Type B pancreatic cell (in vitro differentiated cells): ENCODE measurements at regions not wholly inside any gene's neighbourhood (a gene's known extent, or its start where the extent isn't known, plus 50 kb on each side); places are given as distances from the start of the nearest gene placed in this dataset.
"Not testable (repeated sequence)": the region's sequence is repeated elsewhere in the genome, so short reads cannot be mapped to it uniquely, and the experiment has no call there.

Source experiments
- DNase-seq: peaks from one replicate; pipeline ENCODE4 v3.0.0; 2021; ENCODE audit warnings: mixed read lengths; ENCODE audit not compliant: unreplicated experiment; ENCODE audit errors: extremely low spot score
- H3K27ac Mint-ChIP-seq: 2 replicates; pipeline ENCODE4 v1.8.0; 2021; ENCODE audit warnings: mild to moderate bottlenecking, mixed read lengths
- H3K27me3 Mint-ChIP-seq: 2 replicates; pipeline ENCODE4 v1.8.0; 2021; ENCODE audit warnings: mixed read lengths
- H3K36me3 Mint-ChIP-seq: 2 replicates; pipeline ENCODE4 v1.8.0; 2021; ENCODE audit warnings: mixed read lengths
- H3K4me1 Mint-ChIP-seq: one replicate; pipeline ENCODE4 v1.8.0; 2021; ENCODE audit warnings: mixed read lengths; ENCODE audit not compliant: unreplicated experiment
- H3K4me3 Mint-ChIP-seq: 2 replicates; pipeline ENCODE4 v1.8.0; 2021; ENCODE audit warnings: mild to moderate bottlenecking, mixed read lengths
- H3K9me3 Mint-ChIP-seq: 2 replicates; pipeline ENCODE4 v1.8.0; 2021; ENCODE audit warnings: mixed read lengths
- TF ChIP-seq, protein P1 (sequence below): fragments of 200-600 bp; sonication (generic); conservative IDR thresholded peaks from 2 replicates; pipeline ENCODE4 v1.5.0; 2021; ENCODE audit warnings: antibody characterized with exemption, mild to moderate bottlenecking

DNA sequence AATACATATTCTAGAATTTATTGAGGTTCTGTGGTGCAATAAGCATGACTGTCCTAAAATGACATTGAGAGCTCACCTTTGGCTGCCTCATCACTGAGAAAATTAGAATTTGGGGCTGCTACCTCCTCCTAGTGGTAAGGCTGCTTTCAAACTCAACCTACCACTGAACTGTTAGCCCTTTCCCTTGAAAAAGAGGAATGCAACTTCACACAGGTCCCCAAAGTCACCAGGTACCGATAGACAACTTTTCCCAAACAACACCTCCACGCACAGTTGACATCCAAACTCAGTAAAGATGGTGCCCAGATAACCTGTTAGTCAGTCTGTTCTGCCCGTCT is 75.9 kb upstream of the SCIN start:
- Mint-ChIP-seq H3K9me3 (peaks cover 5% of the 10 kb centered on the region), H3K4me1 (peaks cover 9% of the 10 kb centered on the region), H3K4me3 (no peak overlapping the region), H3K36me3 (no peaks in the 10 kb centered on the region), H3K27me3 (peaks cover 3% of the 10 kb centered on the region), H3K27ac (no peak overlapping the region)
- DNase-seq: no peak
- TF ChIP-seq, protein P1, sequence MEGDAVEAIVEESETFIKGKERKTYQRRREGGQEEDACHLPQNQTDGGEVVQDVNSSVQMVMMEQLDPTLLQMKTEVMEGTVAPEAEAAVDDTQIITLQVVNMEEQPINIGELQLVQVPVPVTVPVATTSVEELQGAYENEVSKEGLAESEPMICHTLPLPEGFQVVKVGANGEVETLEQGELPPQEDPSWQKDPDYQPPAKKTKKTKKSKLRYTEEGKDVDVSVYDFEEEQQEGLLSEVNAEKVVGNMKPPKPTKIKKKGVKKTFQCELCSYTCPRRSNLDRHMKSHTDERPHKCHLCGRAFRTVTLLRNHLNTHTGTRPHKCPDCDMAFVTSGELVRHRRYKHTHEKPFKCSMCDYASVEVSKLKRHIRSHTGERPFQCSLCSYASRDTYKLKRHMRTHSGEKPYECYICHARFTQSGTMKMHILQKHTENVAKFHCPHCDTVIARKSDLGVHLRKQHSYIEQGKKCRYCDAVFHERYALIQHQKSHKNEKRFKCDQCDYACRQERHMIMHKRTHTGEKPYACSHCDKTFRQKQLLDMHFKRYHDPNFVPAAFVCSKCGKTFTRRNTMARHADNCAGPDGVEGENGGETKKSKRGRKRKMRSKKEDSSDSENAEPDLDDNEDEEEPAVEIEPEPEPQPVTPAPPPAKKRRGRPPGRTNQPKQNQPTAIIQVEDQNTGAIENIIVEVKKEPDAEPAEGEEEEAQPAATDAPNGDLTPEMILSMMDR: no peak

DNA sequence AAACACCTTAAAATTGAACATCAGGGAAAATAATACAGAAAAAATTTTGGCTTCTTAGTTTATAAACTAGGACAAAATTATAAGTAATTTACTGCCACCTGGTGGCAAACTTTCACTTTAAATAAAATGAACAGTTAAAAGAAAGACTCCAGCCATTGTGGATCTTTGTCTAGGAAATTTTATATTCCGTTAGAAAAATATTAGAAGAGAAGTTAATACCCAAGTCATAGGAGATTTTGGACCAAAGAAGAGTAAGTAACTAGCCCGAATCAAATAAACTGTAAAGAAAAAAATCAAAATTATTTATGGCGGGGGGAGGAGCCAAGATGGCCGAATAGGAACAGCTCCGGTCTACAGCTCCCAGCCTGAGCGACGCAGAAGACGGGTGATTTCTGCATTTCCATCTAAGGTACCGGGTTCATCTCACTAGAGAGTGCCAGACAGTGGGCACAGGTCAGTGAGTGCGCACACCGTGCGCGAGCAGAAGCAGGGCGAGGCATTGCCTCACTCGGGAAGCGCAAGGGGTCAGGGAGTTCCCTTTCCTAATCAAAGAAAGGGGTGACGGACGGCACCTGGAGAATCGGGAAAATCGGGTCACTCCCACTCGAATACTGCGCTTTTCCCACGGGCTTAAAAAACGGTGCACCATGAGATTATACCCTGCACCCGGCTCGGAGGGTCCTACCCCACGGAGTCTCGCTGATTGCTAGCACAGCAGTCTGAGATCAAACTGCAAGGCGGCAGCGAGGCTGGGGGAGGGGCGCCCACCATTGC is 73.4 kb upstream of the SCIN start:
- Mint-ChIP-seq H3K27ac (peak overlapping the region; percentile 40), H3K4me3 (peak overlapping the region; percentile 76)
- TF ChIP-seq, protein P1: peak; percentile 80
- H3K4me1 Mint-ChIP-seq, H3K27me3 Mint-ChIP-seq, DNase-seq, H3K36me3 Mint-ChIP-seq, H3K9me3 Mint-ChIP-seq: not testable (repeated sequence)

DNA sequence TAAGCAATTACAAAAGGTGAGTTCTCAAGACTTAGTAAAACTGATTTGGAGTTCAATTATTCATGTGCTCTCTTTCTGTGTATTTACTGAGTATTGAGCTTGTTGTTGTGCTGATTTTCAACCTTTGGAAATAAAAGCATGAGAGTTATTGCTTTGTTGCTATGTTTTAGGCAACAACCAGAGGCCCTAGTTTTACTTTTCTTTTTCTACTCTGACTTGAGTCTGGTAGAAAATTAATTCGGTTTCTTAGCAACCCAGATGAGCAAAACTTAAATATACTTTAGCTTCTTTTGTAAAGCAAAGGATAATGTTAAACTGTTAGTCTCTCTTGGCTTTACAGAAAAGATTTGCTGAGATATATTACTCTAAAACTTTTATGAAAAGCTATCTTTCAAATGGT is 66.4 kb upstream of the SCIN start:
- Mint-ChIP-seq H3K27ac (no peak overlapping the region), H3K36me3 (no peaks in the 10 kb centered on the region), H3K4me3 (no peak overlapping the region), H3K4me1 (no peaks in the 10 kb centered on the region), H3K9me3 (no peaks in the 10 kb centered on the region), H3K27me3 (no peaks in the 10 kb centered on the region)
- no peak for DNase-seq
- TF ChIP-seq, protein P1: no peak

DNA sequence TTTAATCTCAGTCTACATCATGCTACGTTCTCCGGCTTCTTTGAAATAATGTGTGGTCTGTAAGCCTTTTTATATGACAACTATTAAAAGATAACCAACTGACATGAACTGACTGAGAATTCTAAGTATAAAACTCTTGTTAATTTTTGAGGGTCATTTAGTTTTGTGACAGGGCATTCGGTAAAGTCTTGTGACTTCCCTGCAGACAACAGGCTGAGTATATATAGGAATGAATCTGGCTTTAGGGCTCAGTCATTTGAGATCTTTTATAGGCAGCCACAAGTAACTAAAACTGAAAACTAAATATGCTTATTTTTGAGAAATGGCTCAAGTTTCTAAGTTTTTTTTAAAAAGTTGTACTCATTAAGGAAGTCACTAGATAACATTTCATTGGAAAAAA is 62.5 kb upstream of the SCIN start:
- no peak overlapping the region for H3K4me3 Mint-ChIP-seq
- no peaks in the 10 kb centered on the region for H3K4me1 Mint-ChIP-seq
- DNase-seq: no peak
- no peaks in the 10 kb centered on the region for H3K36me3 Mint-ChIP-seq
- no peaks in the 10 kb centered on the region for H3K27me3 Mint-ChIP-seq
- TF ChIP-seq, protein P1: no peak
- no peak overlapping the region for H3K27ac Mint-ChIP-seq
- no peaks in the 10 kb centered on the region for H3K9me3 Mint-ChIP-seq

DNA sequence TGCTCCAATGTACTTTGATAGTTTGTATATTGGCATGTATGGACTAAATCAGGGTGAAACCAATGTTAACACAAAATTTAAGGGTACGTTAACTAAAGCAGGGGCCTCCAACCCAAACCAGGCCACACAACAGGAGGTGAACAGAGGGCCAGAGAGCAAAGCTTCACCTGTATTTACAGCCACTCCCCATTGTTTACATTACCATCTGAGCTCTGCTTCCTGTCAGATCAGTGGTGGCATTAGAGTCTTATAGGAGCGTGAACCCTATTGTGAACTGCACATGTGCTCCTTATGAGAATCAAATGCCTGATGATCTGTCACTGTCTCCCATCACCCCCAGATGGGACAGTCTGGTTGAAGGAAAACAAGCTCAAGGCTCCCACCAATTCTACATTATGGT is 62.0 kb upstream of the SCIN start:
- no peaks in the 10 kb centered on the region for H3K27me3 Mint-ChIP-seq
- no peaks in the 10 kb centered on the region for H3K4me1 Mint-ChIP-seq
- H3K9me3 Mint-ChIP-seq: no peaks in the 10 kb centered on the region
- H3K36me3 Mint-ChIP-seq: no peaks in the 10 kb centered on the region
- H3K4me3 Mint-ChIP-seq: no peak overlapping the region
- DNase-seq: no peak
- TF ChIP-seq, protein P1: no peak
- no peak overlapping the region for H3K27ac Mint-ChIP-seq
